ENCODE measurements at regions not wholly inside any gene's neighbourhood (a gene's known extent, or its start where the extent isn't known, plus 50 kb on each side); places are given as distances from the start of the nearest gene placed in this dataset.

DNA sequence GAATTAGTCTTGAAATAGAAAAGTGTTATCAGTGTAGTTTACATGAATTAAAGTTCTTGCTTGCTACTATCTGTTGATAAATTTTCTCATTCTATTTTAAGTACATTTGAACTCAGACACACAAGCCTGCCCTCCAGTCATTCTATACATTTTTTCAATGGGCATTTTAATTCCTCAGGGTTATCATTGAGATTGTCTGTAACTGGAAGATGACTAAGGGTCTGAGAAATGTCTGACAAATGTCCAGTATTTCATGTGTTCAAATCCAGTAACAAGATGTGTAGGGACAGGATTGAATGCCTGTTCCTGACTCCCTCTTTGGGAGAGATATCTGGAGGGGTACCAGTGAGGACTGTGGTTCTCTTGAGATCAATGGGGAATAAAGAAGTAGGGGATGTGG is 223.9 kb upstream of the ADAMTSL1 start:
- no peaks in the 10 kb centered on the region for H3K9me2 ChIP-seq (ENCODE audit: insufficient read depth)
- TF ChIP-seq RAD21 (IDR thresholded peaks at IDR 0.05; ENCODE audit: low read depth): no peak
- TF ChIP-seq CBX3 (IDR thresholded peaks at IDR 0.05; ENCODE audit: low read depth): no peak
- no peak for TF ChIP-seq JUND (IDR thresholded peaks at IDR 0.05)
- TF ChIP-seq SP1 (IDR thresholded peaks at IDR 0.05; ENCODE audit: low read depth): no peak
- ATAC-seq: no peak
- H2AFZ ChIP-seq (ENCODE audit: low read depth, low read length, poor library complexity, severe bottlenecking): no peak overlapping the region
- intact Hi-C loops (cut with micrococcal nuclease): no loop called here
- no peak overlapping the region for H3K27ac ChIP-seq (ENCODE audit: low read depth, low read length)
- no peaks in the 10 kb centered on the region for H3K9me3 ChIP-seq (ENCODE audit: control insufficient read depth in 1 of 2, insufficient read depth in 1 of 2, low read depth in 1 of 2, low read length in 2 of 2)
- no TSS peak for BruUV-seq (replicated peaks)
- no peak for DNase-seq (ENCODE audit: low read depth, low spot score)
- RAD21 ChIA-PET (ENCODE audit: low non-redundant PET in 1 of 2, low total read pairs in 2 of 2, uncharacterized antibody in 2 of 2, unreplicated experiment in 2 of 2): no interaction called here
- no peaks in the 10 kb centered on the region for H4K20me1 ChIP-seq (ENCODE audit: insufficient read depth)
- H3K27me3 ChIP-seq (ENCODE audit: insufficient read depth, low read length): no peaks in the 10 kb centered on the region
- H3K4me2 ChIP-seq (ENCODE audit: low read length): no peak overlapping the region
- POLR2A ChIA-PET: no interaction called here
- CTCF ChIA-PET: no interaction called here
- no peak overlapping the region for H3K9ac ChIP-seq (ENCODE audit: low read length)
- no peak overlapping the region for H3K4me3 ChIP-seq (replicated peaks in 1 of 2; ENCODE audit: low read depth in 1 of 2, low read length in 2 of 2)
- H3K36me3 ChIP-seq (ENCODE audit: control insufficient read depth in 1 of 2, insufficient read depth in 2 of 2, low read length in 2 of 2): no peaks in the 10 kb centered on the region
- H3K4me1 ChIP-seq (ENCODE audit: control insufficient read depth in 1 of 2, insufficient read depth in 2 of 2, low read length in 2 of 2): no peaks in the 10 kb centered on the region
- no peaks in the 10 kb centered on the region for H3K79me2 ChIP-seq (ENCODE audit: insufficient read depth, low read length)

DNA sequence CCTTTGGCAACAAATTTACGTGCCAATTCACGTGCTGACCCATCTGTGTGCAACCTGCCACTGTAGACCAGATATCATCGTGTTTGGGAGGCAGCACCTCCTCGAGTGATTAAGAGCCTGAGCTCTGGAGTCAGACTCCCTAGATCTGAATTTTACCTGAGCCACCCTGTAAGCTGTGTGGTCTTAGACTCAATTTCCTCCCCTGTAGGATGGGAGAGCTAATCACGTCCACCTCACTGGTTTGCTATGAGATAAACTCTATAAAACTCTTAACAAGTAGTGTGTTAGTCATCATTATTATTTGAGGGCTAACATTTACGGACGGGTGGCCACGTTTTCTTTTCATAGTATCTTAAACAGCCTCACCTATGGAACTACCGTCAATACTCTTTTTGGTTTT is 220.0 kb upstream of the ADAMTSL1 start:
- DNase-seq (ENCODE audit: low read depth, low spot score) (no peak), ATAC-seq (no peak)
- H3K9me2 ChIP-seq (ENCODE audit: insufficient read depth): no peaks in the 10 kb centered on the region
- TF ChIP-seq YY1 (IDR thresholded peaks at IDR 0.05; ENCODE audit: extremely low read depth, insufficient replicate concordance, low read depth, low read length) (no peak), SP1 (IDR thresholded peaks at IDR 0.05; ENCODE audit: low read depth) (no peak), POLR2AphosphoS5 (IDR thresholded peaks at IDR 0.05; ENCODE audit: low read depth, low read length) (no peak), SRF (IDR thresholded peaks at IDR 0.05; ENCODE audit: low read depth) (no peak), EGR1 (IDR thresholded peaks at IDR 0.05; ENCODE audit: low read depth) (no peak), EZH2 (IDR thresholded peaks at IDR 0.05) (no peak), EZH2phosphoT487 (IDR thresholded peaks at IDR 0.05; ENCODE audit: borderline replicate concordance) (no peak), CEBPB (IDR thresholded peaks at IDR 0.05; ENCODE audit: low read depth) (no peak), TCF7L2 (IDR thresholded peaks at IDR 0.05; ENCODE audit: borderline replicate concordance, extremely low read depth, insufficient read depth, insufficient read length) (no peak), SIN3A (IDR thresholded peaks at IDR 0.05; ENCODE audit: low read depth) (no peak), ZNF274 (IDR thresholded peaks at IDR 0.05; ENCODE audit: low read depth, low read length) (no peak), CBX3 (IDR thresholded peaks at IDR 0.05; ENCODE audit: low read depth) (no peak), RAD21 (IDR thresholded peaks at IDR 0.05; ENCODE audit: low read depth) (no peak), ZFX (IDR thresholded peaks at IDR 0.05) (no peak), JUND (IDR thresholded peaks at IDR 0.05) (no peak), FOSL1 (IDR thresholded peaks at IDR 0.05; ENCODE audit: low read depth) (no peak), POLR2A (IDR thresholded peaks at IDR 0.05; ENCODE audit: borderline replicate concordance, extremely low read depth, insufficient read depth, insufficient read length) (no peak)
- TF ChIP-seq, protein P1, sequence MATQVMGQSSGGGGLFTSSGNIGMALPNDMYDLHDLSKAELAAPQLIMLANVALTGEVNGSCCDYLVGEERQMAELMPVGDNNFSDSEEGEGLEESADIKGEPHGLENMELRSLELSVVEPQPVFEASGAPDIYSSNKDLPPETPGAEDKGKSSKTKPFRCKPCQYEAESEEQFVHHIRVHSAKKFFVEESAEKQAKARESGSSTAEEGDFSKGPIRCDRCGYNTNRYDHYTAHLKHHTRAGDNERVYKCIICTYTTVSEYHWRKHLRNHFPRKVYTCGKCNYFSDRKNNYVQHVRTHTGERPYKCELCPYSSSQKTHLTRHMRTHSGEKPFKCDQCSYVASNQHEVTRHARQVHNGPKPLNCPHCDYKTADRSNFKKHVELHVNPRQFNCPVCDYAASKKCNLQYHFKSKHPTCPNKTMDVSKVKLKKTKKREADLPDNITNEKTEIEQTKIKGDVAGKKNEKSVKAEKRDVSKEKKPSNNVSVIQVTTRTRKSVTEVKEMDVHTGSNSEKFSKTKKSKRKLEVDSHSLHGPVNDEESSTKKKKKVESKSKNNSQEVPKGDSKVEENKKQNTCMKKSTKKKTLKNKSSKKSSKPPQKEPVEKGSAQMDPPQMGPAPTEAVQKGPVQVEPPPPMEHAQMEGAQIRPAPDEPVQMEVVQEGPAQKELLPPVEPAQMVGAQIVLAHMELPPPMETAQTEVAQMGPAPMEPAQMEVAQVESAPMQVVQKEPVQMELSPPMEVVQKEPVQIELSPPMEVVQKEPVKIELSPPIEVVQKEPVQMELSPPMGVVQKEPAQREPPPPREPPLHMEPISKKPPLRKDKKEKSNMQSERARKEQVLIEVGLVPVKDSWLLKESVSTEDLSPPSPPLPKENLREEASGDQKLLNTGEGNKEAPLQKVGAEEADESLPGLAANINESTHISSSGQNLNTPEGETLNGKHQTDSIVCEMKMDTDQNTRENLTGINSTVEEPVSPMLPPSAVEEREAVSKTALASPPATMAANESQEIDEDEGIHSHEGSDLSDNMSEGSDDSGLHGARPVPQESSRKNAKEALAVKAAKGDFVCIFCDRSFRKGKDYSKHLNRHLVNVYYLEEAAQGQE (IDR thresholded peaks at IDR 0.05; ENCODE audit: low read depth): no peak
- TF ChIP-seq, protein P2, sequence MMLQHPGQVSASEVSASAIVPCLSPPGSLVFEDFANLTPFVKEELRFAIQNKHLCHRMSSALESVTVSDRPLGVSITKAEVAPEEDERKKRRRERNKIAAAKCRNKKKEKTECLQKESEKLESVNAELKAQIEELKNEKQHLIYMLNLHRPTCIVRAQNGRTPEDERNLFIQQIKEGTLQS (IDR thresholded peaks at IDR 0.05): no peak
- TF ChIP-seq, protein P3, sequence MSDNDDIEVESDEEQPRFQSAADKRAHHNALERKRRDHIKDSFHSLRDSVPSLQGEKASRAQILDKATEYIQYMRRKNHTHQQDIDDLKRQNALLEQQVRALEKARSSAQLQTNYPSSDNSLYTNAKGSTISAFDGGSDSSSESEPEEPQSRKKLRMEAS (IDR thresholded peaks at IDR 0.05): no peak
- no peaks in the 10 kb centered on the region for H3K79me2 ChIP-seq (ENCODE audit: insufficient read depth, low read length)
- POLR2A ChIA-PET: no interaction called here
- H3K27ac ChIP-seq (ENCODE audit: low read depth, low read length): no peak overlapping the region
- no peaks in the 10 kb centered on the region for H4K20me1 ChIP-seq (ENCODE audit: insufficient read depth)
- no peak overlapping the region for H2AFZ ChIP-seq (ENCODE audit: low read depth, low read length, poor library complexity, severe bottlenecking)
- RAD21 ChIA-PET (ENCODE audit: low non-redundant PET in 1 of 2, low total read pairs in 2 of 2, uncharacterized antibody in 2 of 2, unreplicated experiment in 2 of 2): interaction anchor here in 1 of 2 experiments (0.7 kb wide), 2 partner anchors 140 to 253 kb away, joined by 3 to 11 read pairs; no protein-coding TSS in a partner anchor
- no peaks in the 10 kb centered on the region for H3K36me3 ChIP-seq (ENCODE audit: control insufficient read depth in 1 of 2, insufficient read depth in 2 of 2, low read length in 2 of 2)
- no peaks in the 10 kb centered on the region for H3K9me3 ChIP-seq (ENCODE audit: control insufficient read depth in 1 of 2, insufficient read depth in 1 of 2, low read depth in 1 of 2, low read length in 2 of 2)
- CTCF ChIA-PET: interaction anchor here (1.7 kb wide), 2 partner anchors 189 to 570 kb away, joined by 8 to 9 read pairs; no protein-coding TSS in a partner anchor
- intact Hi-C loops (cut with micrococcal nuclease): loop anchor here (2.0 kb wide), 2 partner anchors 537 to 1203 kb away; no protein-coding TSS in a partner anchor
- H3K27me3 ChIP-seq (ENCODE audit: insufficient read depth, low read length): no peaks in the 10 kb centered on the region
- no TSS peak for BruUV-seq (replicated peaks)
- H3K9ac ChIP-seq (ENCODE audit: low read length): no peak overlapping the region
- no peak overlapping the region for H3K4me3 ChIP-seq (replicated peaks in 1 of 2; ENCODE audit: low read depth in 1 of 2, low read length in 2 of 2)
- no peaks in the 10 kb centered on the region for H3K4me1 ChIP-seq (ENCODE audit: control insufficient read depth in 1 of 2, insufficient read depth in 2 of 2, low read length in 2 of 2)
- H3K4me2 ChIP-seq (ENCODE audit: low read length): no peak overlapping the region
